ENCODE measurements at regions not wholly inside any gene's neighbourhood (a gene's known extent, or its start where the extent isn't known, plus 50 kb on each side); places are given as distances from the start of the nearest gene placed in this dataset.

DNA sequence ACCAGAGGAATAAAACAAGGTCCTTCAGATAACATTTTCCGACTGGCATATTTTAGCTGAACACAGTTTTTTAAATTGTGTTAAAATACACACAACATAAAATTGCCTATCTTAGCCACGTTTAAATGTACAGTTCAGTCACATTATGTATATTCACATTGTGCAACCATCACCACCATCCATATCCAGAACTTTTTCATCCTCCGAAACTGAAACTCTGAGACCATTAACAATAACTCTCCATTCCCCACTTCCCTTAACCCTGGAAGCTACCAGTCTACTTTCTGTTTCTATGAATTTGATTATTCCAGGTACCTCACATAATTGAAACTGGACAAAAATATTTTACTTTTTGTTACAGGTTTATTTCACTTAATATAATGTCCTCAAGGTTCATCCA, 213.3 kb downstream of the ETS1 start:
- Histone ChIP-seq H3K4me1 (ENCODE audit: control insufficient read depth in 1 of 2, insufficient read depth in 2 of 2, low read length in 2 of 2) (no peaks in the 10 kb centered on the region), H3K9me3 (ENCODE audit: control insufficient read depth, low read length) (no peaks in the 10 kb centered on the region), H3K36me3 (ENCODE audit: control insufficient read depth in 1 of 2, insufficient read depth in 2 of 2, low read length in 1 of 2) (no peaks in the 10 kb centered on the region), H3K4me3 (ENCODE audit: low read length in 2 of 2) (no peak overlapping the region), H3K27me3 (ENCODE audit: control insufficient read depth in 1 of 2, insufficient read depth in 2 of 2, low read length in 1 of 2) (no peaks in the 10 kb centered on the region), H3K27ac (ENCODE audit: low read depth in 1 of 2, low read length in 2 of 2) (no peak overlapping the region)
- intact Hi-C loops (cut with DNase I), result no loop called here
- no peak for DNase-seq
- 69 to 77% methylated on average over 3 of the region's 3 CpGs for WGBS, 2 donors
- no peak for ATAC-seq (ENCODE audit: low FRiP score)

- 74 to 82% methylated on average over 1 of the region's 1 CpG for WGBS, 2 donors
- intact Hi-C loops (cut with DNase I), result no loop called here
- ATAC-seq (ENCODE audit: low FRiP score) (no peak), DNase-seq (no peak)
- H3K27ac ChIP-seq (ENCODE audit: low read depth in 1 of 2, low read length in 2 of 2), result no peak overlapping the region
- no peaks in the 10 kb centered on the region for H3K4me1 ChIP-seq (ENCODE audit: control insufficient read depth in 1 of 2, insufficient read depth in 2 of 2, low read length in 2 of 2)
- no peaks in the 10 kb centered on the region for H3K9me3 ChIP-seq (ENCODE audit: control insufficient read depth, low read length)
- no peaks in the 10 kb centered on the region for H3K36me3 ChIP-seq (ENCODE audit: control insufficient read depth in 1 of 2, insufficient read depth in 2 of 2, low read length in 1 of 2)
- no peaks in the 10 kb centered on the region for H3K27me3 ChIP-seq (ENCODE audit: control insufficient read depth in 1 of 2, insufficient read depth in 2 of 2, low read length in 1 of 2)
- H3K4me3 ChIP-seq (ENCODE audit: low read length in 2 of 2), result no peak overlapping the region
Measured at GRCh38 chr11:128372977-128373376, 214.4 kb downstream of the ETS1 start.

DNA sequence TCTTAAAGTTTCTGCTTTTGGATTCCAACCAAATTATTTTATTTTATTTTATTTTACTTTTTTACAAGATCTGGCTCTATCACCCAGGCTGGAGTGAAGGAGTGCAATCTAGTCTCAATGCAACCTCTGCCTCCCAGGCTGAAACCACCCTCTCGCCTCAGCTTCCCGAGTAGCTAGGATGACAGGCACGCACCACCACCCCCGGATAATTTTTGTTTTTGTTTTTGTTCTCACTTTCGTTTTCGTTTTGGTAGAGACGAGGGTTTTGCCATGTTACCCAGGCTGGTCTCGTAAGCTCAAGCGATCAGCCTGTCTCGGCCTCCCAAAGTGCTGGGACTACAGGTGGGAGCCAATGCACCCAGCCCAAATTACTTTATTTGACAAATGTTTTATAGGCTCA, 219.8 kb downstream of the ETS1 start:
- Histone ChIP-seq H3K4me3 (ENCODE audit: low read length in 2 of 2) (no peak overlapping the region), H3K4me1 (ENCODE audit: control insufficient read depth in 1 of 2, insufficient read depth in 2 of 2, low read length in 2 of 2) (no peaks in the 10 kb centered on the region), H3K36me3 (ENCODE audit: control insufficient read depth in 1 of 2, insufficient read depth in 2 of 2, low read length in 1 of 2) (no peaks in the 10 kb centered on the region), H3K27me3 (ENCODE audit: control insufficient read depth in 1 of 2, insufficient read depth in 2 of 2, low read length in 1 of 2) (no peaks in the 10 kb centered on the region), H3K27ac (ENCODE audit: low read depth in 1 of 2, low read length in 2 of 2) (no peak overlapping the region), H3K9me3 (ENCODE audit: control insufficient read depth, low read length) (no peaks in the 10 kb centered on the region)
- intact Hi-C loops (cut with DNase I), result no loop called here
- 77 to 85% methylated on average over 10 of the region's 10 CpGs for WGBS, 2 donors
- DNase-seq (no peak), ATAC-seq (ENCODE audit: low FRiP score) (no peak)

DNA sequence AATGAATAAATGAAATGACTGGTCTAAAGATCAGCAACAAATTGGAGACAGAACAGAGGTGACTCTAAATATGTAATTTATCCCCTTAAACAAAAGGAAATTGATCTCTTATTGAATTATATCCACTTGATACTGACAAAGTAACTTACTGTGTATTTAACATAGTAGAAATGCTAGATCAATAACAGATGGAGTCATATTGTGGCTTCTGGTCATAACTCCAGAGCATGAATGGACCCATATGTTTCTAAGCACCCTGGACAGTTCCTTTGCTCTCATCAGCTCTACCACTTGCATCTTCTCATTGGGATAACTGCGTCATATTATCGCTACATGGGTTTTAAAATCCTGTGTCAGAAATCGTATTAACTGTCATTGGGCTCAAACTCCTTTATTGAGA, 222.3 kb downstream of the ETS1 start:
- intact Hi-C loops (cut with DNase I), result no loop called here
- WGBS, 2 donors, result 41 to 42% methylated on average over 3 of the region's 3 CpGs
- Histone ChIP-seq H3K27ac (ENCODE audit: low read depth in 1 of 2, low read length in 2 of 2) (no peak overlapping the region), H3K4me1 (ENCODE audit: control insufficient read depth in 1 of 2, insufficient read depth in 2 of 2, low read length in 2 of 2) (no peaks in the 10 kb centered on the region), H3K36me3 (ENCODE audit: control insufficient read depth in 1 of 2, insufficient read depth in 2 of 2, low read length in 1 of 2) (no peaks in the 10 kb centered on the region), H3K4me3 (ENCODE audit: low read length in 2 of 2) (no peak overlapping the region), H3K27me3 (ENCODE audit: control insufficient read depth in 1 of 2, insufficient read depth in 2 of 2, low read length in 1 of 2) (no peaks in the 10 kb centered on the region), H3K9me3 (ENCODE audit: control insufficient read depth, low read length) (no peaks in the 10 kb centered on the region)
- no peak for DNase-seq
- ATAC-seq (ENCODE audit: low FRiP score), result no peak

- H3K27ac ChIP-seq (ENCODE audit: low read depth in 1 of 2, low read length in 2 of 2), result no peak overlapping the region
- no peaks in the 10 kb centered on the region for H3K27me3 ChIP-seq (ENCODE audit: control insufficient read depth in 1 of 2, insufficient read depth in 2 of 2, low read length in 1 of 2)
- 44 to 51% methylated on average over 8 of the region's 8 CpGs for WGBS, 2 donors
- intact Hi-C loops (cut with DNase I), result no loop called here
- no peaks in the 10 kb centered on the region for H3K9me3 ChIP-seq (ENCODE audit: control insufficient read depth, low read length)
- H3K36me3 ChIP-seq (ENCODE audit: control insufficient read depth in 1 of 2, insufficient read depth in 2 of 2, low read length in 1 of 2), result no peaks in the 10 kb centered on the region
- H3K4me3 ChIP-seq (ENCODE audit: low read length in 2 of 2), result no peak overlapping the region
- ATAC-seq (ENCODE audit: low FRiP score) (no peak), DNase-seq (no peak)
- peaks cover 0 to 5% of the 10 kb centered on the region in 2 donors for H3K4me1 ChIP-seq (ENCODE audit: control insufficient read depth in 1 of 2, insufficient read depth in 2 of 2, low read length in 2 of 2)
Measured at GRCh38 chr11:128361451-128362020, 225.8 kb downstream of the ETS1 start.

GRCh38 chr11:128359515-128359914, 227.8 kb downstream of the ETS1 start:
- Histone ChIP-seq H3K27me3 (ENCODE audit: control insufficient read depth in 1 of 2, insufficient read depth in 2 of 2, low read length in 1 of 2) (no peaks in the 10 kb centered on the region), H3K9me3 (ENCODE audit: control insufficient read depth, low read length) (no peaks in the 10 kb centered on the region), H3K4me3 (ENCODE audit: low read length in 2 of 2) (no peak overlapping the region), H3K27ac (ENCODE audit: low read depth in 1 of 2, low read length in 2 of 2) (no peak overlapping the region), H3K4me1 (ENCODE audit: control insufficient read depth in 1 of 2, insufficient read depth in 2 of 2, low read length in 2 of 2) (peaks cover 0 to 5% of the 10 kb centered on the region in 2 donors), H3K36me3 (ENCODE audit: control insufficient read depth in 1 of 2, insufficient read depth in 2 of 2, low read length in 1 of 2) (no peaks in the 10 kb centered on the region)
- DNase-seq (no peak), ATAC-seq (ENCODE audit: low FRiP score) (no peak)
- 12 to 21% methylated on average over 3 of the region's 3 CpGs for WGBS, 2 donors
- intact Hi-C loops (cut with DNase I), result no loop called here

DNA sequence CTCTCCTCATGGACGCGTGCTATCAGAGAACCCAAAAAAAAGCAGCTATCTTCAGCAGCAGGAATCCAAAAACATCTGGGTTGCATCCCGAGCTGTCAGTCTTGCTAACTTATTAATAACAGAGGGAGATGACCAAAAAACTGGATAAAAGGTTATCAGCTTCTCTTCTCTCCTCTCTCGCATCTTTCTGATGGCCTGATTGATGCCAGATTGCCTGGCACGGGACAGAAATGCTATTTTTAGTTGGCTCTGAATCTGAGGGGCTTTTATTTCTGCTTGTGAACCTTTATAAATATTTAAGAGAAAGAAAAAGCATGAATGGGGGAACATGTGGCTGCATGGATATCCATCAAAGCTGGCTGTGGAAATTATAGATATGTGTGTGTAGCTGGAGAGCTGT, 230.3 kb downstream of the ETS1 start:
- WGBS, 2 donors, result 34 to 38% methylated on average over 5 of the region's 5 CpGs
- no peaks in the 10 kb centered on the region for H3K36me3 ChIP-seq (ENCODE audit: control insufficient read depth in 1 of 2, insufficient read depth in 2 of 2, low read length in 1 of 2)
- H3K27me3 ChIP-seq (ENCODE audit: control insufficient read depth in 1 of 2, insufficient read depth in 2 of 2, low read length in 1 of 2), result no peaks in the 10 kb centered on the region
- ATAC-seq (ENCODE audit: low FRiP score) (no peak), DNase-seq (no peak)
- no peak overlapping the region for H3K4me3 ChIP-seq (ENCODE audit: low read length in 2 of 2)
- H3K27ac ChIP-seq (ENCODE audit: low read depth in 1 of 2, low read length in 2 of 2), result no peak overlapping the region
- peaks cover 0 to 5% of the 10 kb centered on the region in 2 donors for H3K4me1 ChIP-seq (ENCODE audit: control insufficient read depth in 1 of 2, insufficient read depth in 2 of 2, low read length in 2 of 2)
- intact Hi-C loops (cut with DNase I), result no loop called here
- no peaks in the 10 kb centered on the region for H3K9me3 ChIP-seq (ENCODE audit: control insufficient read depth, low read length)

- intact Hi-C loops (cut with DNase I), result no loop called here
Measured at GRCh38 chr11:128355558-128355957, 231.8 kb downstream of the ETS1 start.

GRCh38 chr11:128354476-128354875, 232.9 kb downstream of the ETS1 start:
- peaks cover 0 to 4% of the 10 kb centered on the region in 2 donors for H3K4me1 ChIP-seq (ENCODE audit: control insufficient read depth in 1 of 2, insufficient read depth in 2 of 2, low read length in 2 of 2)
- H3K36me3 ChIP-seq (ENCODE audit: control insufficient read depth in 1 of 2, insufficient read depth in 2 of 2, low read length in 1 of 2), result no peaks in the 10 kb centered on the region
- ATAC-seq (ENCODE audit: low FRiP score), result no peak
- no peaks in the 10 kb centered on the region for H3K9me3 ChIP-seq (ENCODE audit: control insufficient read depth, low read length)
- intact Hi-C loops (cut with DNase I), result no loop called here
- no peaks in the 10 kb centered on the region for H3K27me3 ChIP-seq (ENCODE audit: control insufficient read depth in 1 of 2, insufficient read depth in 2 of 2, low read length in 1 of 2)
- H3K4me3 ChIP-seq (ENCODE audit: low read length in 2 of 2), result no peak overlapping the region
- WGBS, 2 donors, result 79 to 91% methylated on average over 2 of the region's 2 CpGs
- no peak for DNase-seq
- H3K27ac ChIP-seq (ENCODE audit: low read depth in 1 of 2, low read length in 2 of 2), result no peak overlapping the region

More at GRCh38 chr11:128355558-128355957, 231.8 kb downstream of the ETS1 start:
- no peak for DNase-seq
- H3K9me3 ChIP-seq (ENCODE audit: control insufficient read depth, low read length), result no peaks in the 10 kb centered on the region
- no peak overlapping the region for H3K4me3 ChIP-seq (ENCODE audit: low read length in 2 of 2)
- no peak for ATAC-seq (ENCODE audit: low FRiP score)
- H3K27ac ChIP-seq (ENCODE audit: low read depth in 1 of 2, low read length in 2 of 2), result no peak overlapping the region
- WGBS, 2 donors, result 77% methylated on average over 2 of the region's 2 CpGs
- H3K36me3 ChIP-seq (ENCODE audit: control insufficient read depth in 1 of 2, insufficient read depth in 2 of 2, low read length in 1 of 2), result no peaks in the 10 kb centered on the region
- no peaks in the 10 kb centered on the region for H3K27me3 ChIP-seq (ENCODE audit: control insufficient read depth in 1 of 2, insufficient read depth in 2 of 2, low read length in 1 of 2)
- H3K4me1 ChIP-seq (ENCODE audit: control insufficient read depth in 1 of 2, insufficient read depth in 2 of 2, low read length in 2 of 2), result peaks cover 0 to 5% of the 10 kb centered on the region in 2 donors
